Progenitor cell of endocrine pancreas (in vitro differentiated cells): ENCODE measurements at regions not wholly inside any gene's neighbourhood (a gene's known extent, or its start where the extent isn't known, plus 50 kb on each side); places are given as distances from the start of the nearest gene placed in this dataset.

Source experiments
- DNase-seq: peaks from one replicate; pipeline ENCODE4 v3.0.0; 2021; ENCODE audit warnings: low spot score; ENCODE audit not compliant: unreplicated experiment
- H3K27ac Mint-ChIP-seq: 2 replicates; pipeline ENCODE4 v1.8.0; 2021; ENCODE audit warnings: mild to moderate bottlenecking, moderate library complexity, mixed read lengths
- H3K27me3 Mint-ChIP-seq: 2 replicates; pipeline ENCODE4 v1.8.0; 2021; ENCODE audit warnings: mixed read lengths
- H3K36me3 Mint-ChIP-seq: 2 replicates; pipeline ENCODE4 v1.8.0; 2022; ENCODE audit warnings: mixed read lengths; ENCODE audit not compliant: insufficient read depth
- H3K4me1 Mint-ChIP-seq: 2 replicates; pipeline ENCODE4 v1.8.0; 2021; ENCODE audit warnings: low read depth, mixed read lengths
- H3K4me3 Mint-ChIP-seq: 2 replicates; pipeline ENCODE4 v1.8.0; 2021; ENCODE audit warnings: low read depth, mild to moderate bottlenecking, moderate library complexity, mixed read lengths
- H3K9me3 Mint-ChIP-seq: 2 replicates; pipeline ENCODE4 v1.8.0; 2021; ENCODE audit warnings: low read depth, mixed read lengths
- TF ChIP-seq, protein P1 (sequence below): fragments of 200-600 bp; sonication (generic); IDR thresholded peaks from one replicate; pipeline ENCODE4 v1.5.0; 2021; ENCODE audit warnings: antibody characterized with exemption, mild to moderate bottlenecking; ENCODE audit not compliant: unreplicated experiment

DNA sequence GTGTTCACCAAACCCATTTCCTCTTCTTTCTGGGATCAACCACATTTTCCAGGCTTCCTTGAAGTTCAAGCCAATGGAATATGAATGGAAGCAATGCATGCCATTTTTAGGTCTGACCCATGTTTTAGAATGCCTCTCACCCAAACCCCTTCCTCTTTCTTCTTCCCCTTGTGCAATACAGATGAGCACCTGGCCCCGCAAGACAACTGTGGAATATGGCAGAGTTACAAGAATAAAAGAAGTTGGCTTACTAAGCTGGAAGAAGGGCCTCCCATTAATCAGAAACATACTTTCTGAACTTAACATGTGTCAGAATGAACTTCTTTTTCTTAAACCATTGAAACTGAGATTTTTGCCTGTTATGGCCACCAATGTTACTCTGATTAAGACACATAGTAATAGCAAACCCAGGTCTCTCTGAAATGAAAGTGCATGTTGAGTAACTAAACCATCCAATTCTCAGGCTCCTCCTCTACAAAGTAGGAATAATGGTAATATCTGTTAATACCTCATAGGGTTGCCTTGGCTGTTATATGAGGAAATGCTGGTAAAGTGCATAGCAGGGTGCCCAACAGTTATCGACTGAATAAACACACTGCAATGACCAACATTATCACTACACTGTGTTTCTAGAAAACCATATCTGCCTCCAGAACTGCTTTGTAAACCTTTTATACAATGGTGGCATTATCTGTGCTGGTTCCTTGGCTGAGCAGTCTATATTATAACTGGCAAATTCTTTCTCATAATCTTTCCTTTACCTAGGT, 382.2 kb upstream of the NRP1 start:
- Mint-ChIP-seq H3K36me3 (no peaks in the 10 kb centered on the region), H3K4me1 (no peaks in the 10 kb centered on the region), H3K27me3 (no peaks in the 10 kb centered on the region), H3K9me3 (no peaks in the 10 kb centered on the region), H3K27ac (no peak overlapping the region), H3K4me3 (no peak overlapping the region)
- TF ChIP-seq, protein P1, sequence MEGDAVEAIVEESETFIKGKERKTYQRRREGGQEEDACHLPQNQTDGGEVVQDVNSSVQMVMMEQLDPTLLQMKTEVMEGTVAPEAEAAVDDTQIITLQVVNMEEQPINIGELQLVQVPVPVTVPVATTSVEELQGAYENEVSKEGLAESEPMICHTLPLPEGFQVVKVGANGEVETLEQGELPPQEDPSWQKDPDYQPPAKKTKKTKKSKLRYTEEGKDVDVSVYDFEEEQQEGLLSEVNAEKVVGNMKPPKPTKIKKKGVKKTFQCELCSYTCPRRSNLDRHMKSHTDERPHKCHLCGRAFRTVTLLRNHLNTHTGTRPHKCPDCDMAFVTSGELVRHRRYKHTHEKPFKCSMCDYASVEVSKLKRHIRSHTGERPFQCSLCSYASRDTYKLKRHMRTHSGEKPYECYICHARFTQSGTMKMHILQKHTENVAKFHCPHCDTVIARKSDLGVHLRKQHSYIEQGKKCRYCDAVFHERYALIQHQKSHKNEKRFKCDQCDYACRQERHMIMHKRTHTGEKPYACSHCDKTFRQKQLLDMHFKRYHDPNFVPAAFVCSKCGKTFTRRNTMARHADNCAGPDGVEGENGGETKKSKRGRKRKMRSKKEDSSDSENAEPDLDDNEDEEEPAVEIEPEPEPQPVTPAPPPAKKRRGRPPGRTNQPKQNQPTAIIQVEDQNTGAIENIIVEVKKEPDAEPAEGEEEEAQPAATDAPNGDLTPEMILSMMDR: no peak
- no peak for DNase-seq

DNA sequence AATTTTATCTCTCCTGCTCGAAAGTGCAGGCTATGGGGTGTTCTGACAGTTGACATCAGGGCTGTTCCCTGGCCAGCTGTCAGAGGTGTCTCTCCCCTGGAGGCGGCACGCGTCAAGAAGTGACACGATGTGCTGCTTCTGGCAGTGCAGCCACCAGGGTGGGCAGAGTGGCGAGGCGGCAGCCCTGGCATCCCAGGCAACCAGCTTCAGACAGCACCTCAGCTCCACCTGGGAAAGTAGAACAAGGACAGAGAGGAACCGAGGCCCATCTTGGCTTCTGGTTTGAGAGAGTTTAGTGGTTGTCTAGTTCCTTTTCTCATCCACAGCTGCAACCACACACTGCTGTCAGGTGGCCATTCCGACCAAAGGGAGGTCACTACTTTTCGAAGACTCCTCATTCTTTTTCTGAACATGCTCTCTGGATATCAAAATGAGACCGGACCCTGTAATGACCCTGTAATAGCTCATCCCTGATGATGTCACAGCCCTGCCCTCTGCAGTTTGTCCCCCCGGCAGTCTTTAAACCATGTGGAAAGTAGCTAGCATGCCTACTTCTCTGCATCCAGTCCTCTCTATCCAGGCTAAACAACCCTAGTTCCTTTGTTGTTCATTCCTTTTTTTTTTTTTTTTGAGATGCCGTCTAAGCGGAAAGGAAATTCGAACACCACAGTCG, 381.0 kb upstream of the NRP1 start:
- H3K27ac Mint-ChIP-seq: no peak overlapping the region
- no peaks in the 10 kb centered on the region for H3K36me3 Mint-ChIP-seq
- DNase-seq: no peak
- H3K4me1 Mint-ChIP-seq: no peaks in the 10 kb centered on the region
- TF ChIP-seq, protein P1: no peak
- H3K4me3 Mint-ChIP-seq: no peak overlapping the region
- H3K27me3 Mint-ChIP-seq: no peaks in the 10 kb centered on the region
- H3K9me3 Mint-ChIP-seq: no peaks in the 10 kb centered on the region

DNA sequence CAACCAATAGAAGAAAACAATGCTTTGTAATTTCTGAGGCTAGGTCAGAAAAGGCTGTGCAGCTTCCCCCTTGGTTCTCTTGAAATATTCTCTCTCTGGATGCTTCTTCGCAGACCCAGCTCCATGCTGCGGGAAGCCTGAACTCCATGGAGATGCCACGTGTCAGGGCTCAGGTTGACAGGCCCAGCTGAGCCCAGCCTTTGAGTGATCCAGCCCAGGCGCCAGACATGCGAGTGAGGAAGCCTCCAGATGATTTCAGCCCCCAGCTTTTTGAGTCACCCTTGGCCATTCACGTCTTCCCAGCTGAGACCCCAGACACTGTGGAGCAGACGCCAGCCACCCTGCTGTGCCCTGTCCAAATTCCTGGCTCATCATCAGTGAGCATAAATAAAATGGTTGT, 378.4 kb upstream of the NRP1 start:
- Mint-ChIP-seq H3K36me3 (no peaks in the 10 kb centered on the region), H3K27ac (no peak overlapping the region), H3K4me3 (no peak overlapping the region), H3K9me3 (no peaks in the 10 kb centered on the region), H3K4me1 (peaks cover 3% of the 10 kb centered on the region), H3K27me3 (no peaks in the 10 kb centered on the region)
- no peak for DNase-seq
- TF ChIP-seq, protein P1: no peak

DNA sequence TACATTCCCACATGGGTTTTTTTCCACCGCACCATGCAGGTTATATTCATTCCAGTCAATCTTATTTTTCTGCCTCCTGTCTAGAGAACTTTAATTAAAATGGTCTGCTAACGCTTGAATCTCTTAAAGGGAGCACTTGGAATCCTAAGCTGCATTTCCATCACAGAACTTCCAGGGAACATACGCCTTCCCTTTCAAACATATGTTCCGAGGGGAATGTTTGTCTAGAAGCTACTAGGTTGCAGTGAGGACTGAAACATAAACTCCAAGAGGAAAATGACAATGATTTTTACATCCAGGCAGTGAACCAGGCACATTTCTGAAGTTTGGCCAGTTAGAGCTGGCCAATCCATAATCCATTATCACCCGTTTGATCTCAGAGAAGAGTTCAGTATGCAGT, 375.5 kb upstream of the NRP1 start:
- H3K36me3 Mint-ChIP-seq: no peaks in the 10 kb centered on the region
- no peak overlapping the region for H3K27ac Mint-ChIP-seq
- no peaks in the 10 kb centered on the region for H3K27me3 Mint-ChIP-seq
- TF ChIP-seq, protein P1: no peak
- DNase-seq: no peak
- H3K4me1 Mint-ChIP-seq: peaks cover 3% of the 10 kb centered on the region
- H3K9me3 Mint-ChIP-seq: no peaks in the 10 kb centered on the region
- H3K4me3 Mint-ChIP-seq: no peak overlapping the region

DNA sequence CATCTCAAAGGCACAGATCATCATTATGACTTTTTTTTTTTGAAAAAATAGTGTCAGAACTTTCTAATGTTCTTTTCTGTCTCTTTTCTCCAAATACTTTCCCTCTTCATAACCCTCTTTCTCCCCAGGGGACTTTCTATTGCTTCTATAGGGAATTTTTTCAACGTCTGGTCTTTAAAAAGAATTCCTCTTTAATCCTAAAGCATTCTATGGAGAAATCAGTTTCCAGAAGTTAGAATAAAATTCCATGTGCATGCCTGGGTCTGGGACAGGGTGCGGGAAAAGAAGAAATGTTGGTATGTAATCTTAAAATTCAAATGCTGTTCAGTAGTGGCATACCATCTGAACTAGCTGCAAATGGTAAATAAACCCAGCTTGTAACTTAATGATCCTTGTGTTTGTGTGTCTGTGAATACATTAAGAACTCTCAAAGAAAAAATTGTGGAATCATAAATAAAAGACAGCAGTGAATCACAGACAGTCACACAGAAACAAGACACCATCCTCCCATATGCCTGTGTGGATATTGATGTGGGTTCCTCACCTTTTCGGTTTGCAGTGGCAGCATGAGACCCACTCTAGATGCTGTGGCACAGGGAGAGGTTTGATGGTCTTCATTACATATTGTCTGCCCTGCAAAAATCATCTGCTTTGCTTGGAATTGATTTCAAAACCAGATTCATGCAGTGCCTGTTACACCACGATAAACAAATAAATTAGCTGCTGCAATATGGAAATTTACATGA, 374.7 kb upstream of the NRP1 start:
- TF ChIP-seq, protein P1: no peak
- H3K4me3 Mint-ChIP-seq: no peak overlapping the region
- H3K27ac Mint-ChIP-seq: no peak overlapping the region
- H3K27me3 Mint-ChIP-seq: no peaks in the 10 kb centered on the region
- no peak for DNase-seq
- H3K9me3 Mint-ChIP-seq: no peaks in the 10 kb centered on the region
- peaks cover 9% of the 10 kb centered on the region for H3K4me1 Mint-ChIP-seq
- no peaks in the 10 kb centered on the region for H3K36me3 Mint-ChIP-seq
